Effector memory CD4-positive, alpha-beta T cell (primary cell): ENCODE measurements at regions not wholly inside any gene's neighbourhood (a gene's known extent, or its start where the extent isn't known, plus 50 kb on each side); places are given as distances from the start of the nearest gene placed in this dataset.

Experiments
- DNase-seq, 3 donors: peaks; one replicate each; pipeline ENCODE4 v3.0.0-alpha.2; 2020
- H3K27ac ChIP-seq: 2 replicates; pipeline ENCODE4 v1.7.0; 2013; ENCODE audit warnings: mild to moderate bottlenecking, low read length, moderate library complexity; ENCODE audit not compliant: insufficient read depth, poor library complexity, severe bottlenecking
- H3K27me3 ChIP-seq: replicated peaks from 2 replicates; pipeline ENCODE4 v1.7.0; 2013; ENCODE audit warnings: mild to moderate bottlenecking, low read length; ENCODE audit not compliant: insufficient read depth, control insufficient read depth, poor library complexity, severe bottlenecking
- H3K36me3 ChIP-seq: 2 replicates; pipeline ENCODE4 v1.7.0; 2013; ENCODE audit warnings: mild to moderate bottlenecking, low read length, moderate library complexity; ENCODE audit not compliant: control insufficient read depth, insufficient read depth
- H3K4me1 ChIP-seq: 2 replicates; pipeline ENCODE4 v1.7.0; 2013; ENCODE audit warnings: low read length, mild to moderate bottlenecking; ENCODE audit not compliant: control insufficient read depth, insufficient read depth, poor library complexity, severe bottlenecking
- H3K4me3 ChIP-seq: 2 replicates; pipeline ENCODE4 v1.7.0; 2013; ENCODE audit warnings: low read length, low read depth, mild to moderate bottlenecking; ENCODE audit not compliant: insufficient read depth, poor library complexity, severe bottlenecking
- H3K9me3 ChIP-seq: 2 replicates; pipeline ENCODE4 v1.7.0; 2013; ENCODE audit warnings: mild to moderate bottlenecking, low read length, moderate library complexity; ENCODE audit not compliant: control insufficient read depth

DNA sequence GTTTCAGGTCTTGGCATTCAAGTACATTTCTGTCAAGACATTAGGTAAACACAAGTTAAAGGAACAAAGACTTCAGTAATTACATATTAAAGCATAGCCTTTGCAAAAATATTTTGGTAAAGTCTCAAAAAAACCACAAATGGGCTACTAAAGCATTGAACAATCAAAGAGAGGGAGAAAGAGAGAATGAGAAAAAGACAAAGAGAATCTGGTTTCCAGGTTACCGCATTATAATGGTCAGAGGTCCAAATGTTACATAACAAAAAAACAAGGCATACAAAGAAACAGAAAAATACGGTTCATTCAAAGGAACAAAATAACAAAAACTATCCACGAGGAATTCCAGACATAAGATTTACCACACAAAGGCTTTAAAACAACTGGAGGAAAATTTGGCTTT is 327.9 kb downstream of the AKAIN1 start:
- Histone ChIP-seq H3K9me3 (no peaks in the 10 kb centered on the region), H3K4me3 (no peak overlapping the region), H3K27ac (no peak overlapping the region), H3K4me1 (no peaks in the 10 kb centered on the region), H3K27me3 (no peaks in the 10 kb centered on the region), H3K36me3 (no peaks in the 10 kb centered on the region)
- no peak for DNase-seq

DNA sequence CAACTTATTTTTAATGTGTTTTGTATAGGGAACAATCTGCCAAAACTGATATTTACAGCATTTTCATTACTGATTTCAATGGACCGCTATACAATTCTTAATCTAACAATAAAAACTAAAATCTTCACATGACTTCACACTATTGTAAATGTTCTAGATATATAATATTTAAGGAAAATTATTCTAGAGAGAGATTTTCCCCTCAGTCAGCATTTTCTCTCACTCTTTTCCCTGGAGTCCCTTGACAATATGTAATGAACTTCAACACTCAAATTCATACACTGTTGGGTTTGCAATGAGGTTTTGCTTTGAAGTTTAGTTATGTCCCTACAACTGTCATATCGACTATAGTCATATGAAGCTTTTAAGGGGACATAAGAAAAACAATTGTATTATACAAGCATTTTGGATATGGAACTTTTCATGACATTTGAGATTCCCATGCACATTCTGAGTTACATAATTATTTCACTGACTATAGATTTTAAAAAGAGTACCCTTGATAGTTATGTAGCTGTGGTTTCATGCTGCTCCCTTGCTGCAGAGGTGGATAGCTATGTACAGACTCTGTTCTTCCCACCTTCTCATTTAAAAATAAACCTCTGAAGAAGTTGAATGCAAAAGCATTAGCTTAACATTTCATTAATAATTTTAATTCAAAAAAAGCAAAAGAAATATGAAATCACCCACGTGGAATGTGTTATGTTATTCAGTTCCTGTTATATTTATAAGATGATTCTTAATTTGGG is 338.5 kb downstream of the AKAIN1 start:
- Histone ChIP-seq H3K4me1 (no peaks in the 10 kb centered on the region), H3K36me3 (no peaks in the 10 kb centered on the region), H3K27me3 (no peaks in the 10 kb centered on the region), H3K9me3 (no peaks in the 10 kb centered on the region), H3K4me3 (no peak overlapping the region), H3K27ac (no peak overlapping the region)
- DNase-seq = no peak

DNA sequence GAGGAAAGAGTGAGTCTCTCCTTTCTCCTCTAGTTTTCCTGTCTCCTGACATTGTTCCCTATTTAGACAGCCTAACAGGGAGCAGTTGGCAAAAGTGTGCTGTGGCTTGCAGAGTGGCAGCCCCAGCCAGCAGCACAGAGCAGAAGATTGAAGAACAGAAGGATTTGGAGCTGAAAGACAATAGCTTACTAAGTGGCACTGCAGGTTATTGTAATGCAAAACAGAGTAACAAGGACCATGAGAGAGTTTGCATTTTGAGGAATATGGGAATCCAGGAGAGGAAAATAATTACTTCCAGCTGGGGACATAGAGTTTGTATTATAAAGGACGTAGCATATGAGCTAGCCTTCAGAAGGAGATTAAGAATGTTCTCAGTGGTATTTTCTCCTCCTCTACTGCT is 342.4 kb downstream of the AKAIN1 start:
- H3K36me3 ChIP-seq = no peaks in the 10 kb centered on the region
- DNase-seq = no peak

DNA sequence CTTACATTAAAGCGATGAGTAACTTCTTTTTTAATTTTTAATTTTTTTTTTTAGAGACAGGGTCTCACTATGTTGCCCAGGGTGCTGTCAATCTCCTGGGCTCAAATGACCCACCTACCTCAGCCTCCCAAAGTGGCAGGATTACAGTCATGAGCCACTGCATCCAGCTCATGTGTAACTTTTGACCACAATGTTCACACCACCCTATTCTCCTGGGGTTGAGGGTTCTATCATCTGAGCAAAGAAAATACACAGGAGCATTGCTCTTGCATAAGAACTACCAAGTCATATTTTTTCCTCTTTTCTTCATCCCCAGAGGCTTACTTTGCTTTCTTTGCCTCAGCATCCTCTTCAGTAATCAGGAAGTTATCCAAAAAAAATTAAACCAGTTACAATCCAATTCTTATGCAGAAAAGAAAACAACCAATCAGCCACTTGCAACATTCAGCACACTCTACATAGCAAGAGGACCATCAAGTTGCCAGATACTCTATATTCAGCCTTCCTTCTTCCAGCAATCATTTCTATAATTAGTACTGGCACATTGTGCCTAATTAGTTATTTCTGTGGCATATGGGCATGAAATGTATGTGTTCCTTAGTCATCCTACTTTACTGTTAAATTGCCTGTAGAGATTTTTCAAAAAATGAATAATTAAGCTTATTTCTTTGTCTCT is 345.6 kb downstream of the AKAIN1 start:
- Histone ChIP-seq H3K4me3 (no peak overlapping the region), H3K36me3 (no peaks in the 10 kb centered on the region), H3K27me3 (no peaks in the 10 kb centered on the region), H3K27ac (no peak overlapping the region), H3K9me3 (no peaks in the 10 kb centered on the region), H3K4me1 (no peaks in the 10 kb centered on the region)
- DNase-seq = no peak

More for the DNA sequence above, 342.4 kb downstream of the AKAIN1 start:
- H3K9me3 ChIP-seq = no peaks in the 10 kb centered on the region
- H3K4me3 ChIP-seq = no peak overlapping the region
- no peaks in the 10 kb centered on the region for H3K27me3 ChIP-seq
- no peaks in the 10 kb centered on the region for H3K4me1 ChIP-seq
- H3K27ac ChIP-seq = no peak overlapping the region

DNA sequence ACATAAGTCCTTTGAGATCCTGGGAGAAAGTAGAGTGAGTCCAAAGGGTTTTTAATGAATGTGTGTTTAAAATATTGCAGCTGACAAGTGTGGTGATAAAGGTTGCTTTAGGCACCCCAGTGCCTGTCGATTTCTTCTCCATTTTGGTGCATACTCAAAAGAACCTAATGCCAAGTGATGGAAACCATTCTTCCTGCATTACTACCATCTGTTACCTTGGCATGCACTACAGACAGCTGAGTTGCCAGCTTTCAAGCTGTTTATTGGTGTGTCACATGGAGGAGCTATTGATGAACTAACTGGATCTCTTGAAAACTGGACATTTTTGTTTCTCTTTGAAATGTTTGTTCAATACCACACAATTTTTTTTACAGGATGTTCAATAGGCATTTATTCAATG is 350.0 kb downstream of the AKAIN1 start:
- no peaks in the 10 kb centered on the region for H3K36me3 ChIP-seq
- no peaks in the 10 kb centered on the region for H3K27me3 ChIP-seq
- no peaks in the 10 kb centered on the region for H3K4me1 ChIP-seq
- H3K4me3 ChIP-seq = no peak overlapping the region
- H3K9me3 ChIP-seq = no peaks in the 10 kb centered on the region
- H3K27ac ChIP-seq = no peak overlapping the region
- DNase-seq = no peak

DNA sequence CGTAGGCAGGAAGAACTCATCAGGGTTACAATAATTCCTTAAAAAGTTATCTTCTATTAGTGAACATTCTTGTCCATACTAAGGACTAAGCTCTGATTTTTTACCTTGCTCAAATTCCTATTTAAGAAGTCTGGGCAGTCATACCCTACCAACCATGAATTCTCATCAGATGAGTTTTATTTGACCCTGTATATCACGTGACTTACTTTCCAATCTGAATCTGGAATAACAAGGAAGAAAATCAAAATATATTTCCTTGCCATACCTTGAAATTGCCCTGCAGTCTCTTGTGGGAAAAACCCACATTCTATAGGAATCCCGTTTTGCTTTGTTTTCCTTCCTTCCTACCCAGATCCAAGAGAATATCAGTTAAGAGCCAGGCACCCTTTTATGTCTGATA is 352.7 kb downstream of the AKAIN1 start:
- Histone ChIP-seq H3K9me3 (no peaks in the 10 kb centered on the region), H3K27me3 (no peaks in the 10 kb centered on the region), H3K36me3 (no peaks in the 10 kb centered on the region), H3K4me1 (no peaks in the 10 kb centered on the region), H3K27ac (no peak overlapping the region), H3K4me3 (no peak overlapping the region)
- DNase-seq = no peak

DNA sequence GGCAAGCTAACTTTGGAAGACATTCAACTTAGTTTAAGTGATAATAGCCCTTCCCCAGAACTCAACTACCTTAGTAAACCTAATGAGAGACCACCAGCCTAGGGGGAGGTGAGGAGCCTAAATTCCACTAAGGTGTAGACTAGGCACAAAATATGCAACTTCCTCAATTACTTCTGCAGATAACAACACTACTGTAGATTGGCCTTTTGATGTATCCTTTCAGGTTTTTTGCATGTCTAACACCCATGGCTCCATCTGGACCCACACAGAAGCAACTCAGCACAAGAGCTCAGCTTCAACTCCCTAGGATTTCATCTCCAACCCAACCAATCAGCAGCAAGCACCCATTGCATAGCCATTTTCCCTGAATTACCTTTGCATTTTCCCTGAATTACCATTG is 353.3 kb downstream of the AKAIN1 start:
- H3K9me3 ChIP-seq = no peaks in the 10 kb centered on the region
- H3K4me1 ChIP-seq = no peaks in the 10 kb centered on the region
- no peaks in the 10 kb centered on the region for H3K36me3 ChIP-seq
- H3K27ac ChIP-seq = no peak overlapping the region
- H3K27me3 ChIP-seq = no peaks in the 10 kb centered on the region
- no peak for DNase-seq
- H3K4me3 ChIP-seq = no peak overlapping the region

DNA sequence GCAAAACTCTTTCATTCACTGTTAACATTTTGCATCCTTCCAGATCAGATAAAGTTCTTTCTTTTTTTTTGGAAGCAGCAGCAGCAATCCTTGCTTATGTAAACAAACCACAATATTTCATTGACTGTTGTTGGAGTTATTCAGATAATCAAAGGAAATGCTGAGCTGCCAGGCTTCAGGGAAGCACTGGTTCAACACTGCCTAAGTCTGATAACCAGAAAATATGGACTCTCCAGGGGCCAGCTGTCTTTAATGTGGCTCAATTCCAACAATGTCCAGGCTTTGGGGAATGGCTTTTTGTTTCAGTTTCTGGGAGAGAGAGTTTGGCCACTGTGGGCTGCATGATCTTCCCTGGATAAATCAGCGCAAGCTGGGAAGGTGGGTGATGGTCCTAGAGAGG is 354.3 kb downstream of the AKAIN1 start:
- Histone ChIP-seq H3K4me3 (no peak overlapping the region), H3K27ac (no peak overlapping the region), H3K9me3 (no peaks in the 10 kb centered on the region), H3K36me3 (no peaks in the 10 kb centered on the region), H3K27me3 (no peaks in the 10 kb centered on the region), H3K4me1 (no peaks in the 10 kb centered on the region)
- DNase-seq = no peak

DNA sequence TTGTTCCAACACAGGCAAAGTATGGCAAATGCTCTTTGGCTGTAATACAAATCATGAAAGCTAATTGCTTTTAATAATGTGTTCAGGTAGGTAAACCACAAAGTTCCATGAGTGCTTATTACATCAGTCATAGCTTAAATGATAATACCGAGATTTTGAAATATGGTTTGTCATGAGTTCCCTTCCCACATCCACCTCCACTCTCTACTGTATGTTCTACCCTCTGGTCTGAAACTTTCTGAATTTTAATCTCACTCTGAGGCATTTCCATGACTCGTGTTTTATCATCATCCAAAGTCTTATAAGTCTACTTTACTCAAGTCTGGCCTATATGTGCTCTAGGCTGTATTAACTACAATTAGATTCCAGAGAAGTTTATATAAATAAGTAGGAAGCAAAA is 354.8 kb downstream of the AKAIN1 start:
- Histone ChIP-seq H3K27me3 (no peaks in the 10 kb centered on the region), H3K36me3 (no peaks in the 10 kb centered on the region), H3K9me3 (no peaks in the 10 kb centered on the region), H3K4me3 (no peak overlapping the region), H3K27ac (no peak overlapping the region), H3K4me1 (no peaks in the 10 kb centered on the region)
- no peak for DNase-seq

DNA sequence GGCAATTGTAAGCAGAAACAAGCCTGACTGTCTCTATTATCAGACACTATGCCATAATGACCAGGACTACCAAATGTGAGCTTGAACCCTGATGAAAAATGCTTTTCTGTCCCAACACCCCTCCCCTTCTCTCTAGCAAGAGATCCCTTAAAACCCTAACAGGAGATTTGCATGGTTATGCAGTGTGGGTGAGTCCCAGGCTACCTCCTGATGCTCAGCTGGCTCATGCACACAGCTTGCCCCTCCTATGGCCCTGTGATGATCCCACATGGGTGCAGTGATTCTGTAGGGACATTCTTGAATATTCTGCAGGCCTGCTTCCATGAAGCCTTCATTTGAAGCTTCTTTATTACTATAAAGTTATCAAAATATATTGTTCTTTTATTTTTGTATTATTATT is 357.4 kb downstream of the AKAIN1 start:
- Histone ChIP-seq H3K4me1 (no peaks in the 10 kb centered on the region), H3K27ac (no peak overlapping the region), H3K36me3 (no peaks in the 10 kb centered on the region), H3K27me3 (no peaks in the 10 kb centered on the region), H3K9me3 (no peaks in the 10 kb centered on the region), H3K4me3 (no peak overlapping the region)
- DNase-seq = no peak
